Fibroblast of lung (primary cell): ENCODE measurements at regions not wholly inside any gene's neighbourhood (a gene's known extent, or its start where the extent isn't known, plus 50 kb on each side); places are given as distances from the start of the nearest gene placed in this dataset.
A peak's percentile ranks its signal among the peaks of the same experiment; 100 is the strongest.
"Not testable (repeated sequence)": the region's sequence is repeated elsewhere in the genome, so short reads cannot be mapped to it uniquely, and the experiment has no call there.

Source experiments
- DNase-seq, 2 donors: peaks; one replicate each; pipeline versions ENCODE4 v3.0.0 to v3.0.0-alpha.2; 2010; ENCODE audit warnings: low read depth in 2 of 2
- H2AFZ ChIP-seq: 2 replicates; pipeline ENCODE4 v1.5.1; 2012; ENCODE audit warnings: low read length, control low read depth, inconsistent platforms
- H3K27ac ChIP-seq: 2 replicates; pipeline ENCODE4 v1.5.1; 2011; ENCODE audit warnings: low read length, control low read depth; ENCODE audit not compliant: insufficient read depth
- H3K27me3 ChIP-seq: 2 replicates; pipeline ENCODE4 v1.5.1; 2011; ENCODE audit warnings: mild to moderate bottlenecking, low read length; ENCODE audit not compliant: control insufficient read depth, insufficient read depth
- H3K36me3 ChIP-seq: 2 replicates; pipeline ENCODE4 v1.5.1; 2011; ENCODE audit warnings: low read length; ENCODE audit not compliant: control insufficient read depth, insufficient read depth
- H3K4me1 ChIP-seq: 2 replicates; pipeline ENCODE4 v1.5.1; 2011; ENCODE audit warnings: low read length; ENCODE audit not compliant: control insufficient read depth, insufficient read depth; ENCODE audit errors: extremely low read depth
- H3K4me2 ChIP-seq: 2 replicates; pipeline ENCODE4 v1.5.1; 2011; ENCODE audit warnings: low read length, control low read depth; ENCODE audit not compliant: insufficient read depth; ENCODE audit errors: extremely low read depth
- H3K4me3 ChIP-seq, 4 experiments: fragments of 200-600 bp in 1 of 4; sonication (generic) in 1 of 4; replicated peaks in 1 of 4; 2 replicates each; pipeline ENCODE4 v1.5.1; 2011 to 2016; ENCODE audit warnings: low read length in 4 of 4, low read depth in 3 of 4, mild to moderate bottlenecking in 3 of 4, control low read depth in 2 of 4, inconsistent platforms in 1 of 4, mixed read lengths in 1 of 4; ENCODE audit not compliant: insufficient read depth in 1 of 4; ENCODE audit errors: control extremely low read depth in 1 of 4
- H3K79me2 ChIP-seq: 2 replicates; pipeline ENCODE4 v1.5.1; 2012; ENCODE audit warnings: mild to moderate bottlenecking, low read length, inconsistent platforms; ENCODE audit not compliant: control insufficient read depth, insufficient read depth
- H3K9ac ChIP-seq: 2 replicates; pipeline ENCODE4 v1.5.1; 2011; ENCODE audit warnings: mild to moderate bottlenecking, low read length, control low read depth; ENCODE audit not compliant: insufficient read depth
- H3K9me3 ChIP-seq: 2 replicates; pipeline ENCODE4 v1.5.1; 2012; ENCODE audit warnings: low read depth, low read length; ENCODE audit not compliant: control insufficient read depth, insufficient read depth
- H4K20me1 ChIP-seq: 2 replicates; pipeline ENCODE4 v1.5.1; 2011; ENCODE audit warnings: low read length; ENCODE audit not compliant: control insufficient read depth, insufficient read depth; ENCODE audit errors: extremely low read depth
- CTCF ChIP-seq, 2 donors: IDR thresholded peaks in 1 of 2; conservative IDR thresholded peaks in 1 of 2; 1 replicate in 1 of 2; 2 replicates in 1 of 2; pipeline ENCODE4 v1.5.1; 2011 to 2012; ENCODE audit warnings: low read length in 2 of 2, control low read depth in 1 of 2, inconsistent platforms in 1 of 2, low read depth in 1 of 2, mild to moderate bottlenecking in 1 of 2
- EZH2 ChIP-seq: IDR thresholded peaks from 2 replicates; pipeline ENCODE4 v1.5.1; 2012; ENCODE audit warnings: low read length, control low read depth, mild to moderate bottlenecking; ENCODE audit errors: missing control alignments

- H3K27ac ChIP-seq: no peak overlapping the region
- H3K27me3 ChIP-seq: no peaks in the 10 kb centered on the region
- no peaks in the 10 kb centered on the region for H3K79me2 ChIP-seq
- TF ChIP-seq CTCF (conservative IDR thresholded peaks at IDR 0.05 in 1 of 2, IDR thresholded peaks at IDR 0.05 in 1 of 2; ENCODE audit: low read depth in 1 of 2, low read length in 2 of 2) (no peak), EZH2 (no peak)
- no peaks in the 10 kb centered on the region for H4K20me1 ChIP-seq
- H3K9ac ChIP-seq: no peak overlapping the region
- no peak overlapping the region for H3K4me2 ChIP-seq
- no peaks in the 10 kb centered on the region for H3K36me3 ChIP-seq
- H2AFZ ChIP-seq: no peak overlapping the region
- no peaks in the 10 kb centered on the region for H3K9me3 ChIP-seq
- H3K4me3 ChIP-seq: no peak overlapping the region
- peaks cover 3% of the 10 kb centered on the region for H3K4me1 ChIP-seq
- peak in 1 of 2 donors; percentile 61 for DNase-seq
Measured at GRCh38 chr4:60729194-60729593, 470.9 kb upstream of the ADGRL3 start.

DNA sequence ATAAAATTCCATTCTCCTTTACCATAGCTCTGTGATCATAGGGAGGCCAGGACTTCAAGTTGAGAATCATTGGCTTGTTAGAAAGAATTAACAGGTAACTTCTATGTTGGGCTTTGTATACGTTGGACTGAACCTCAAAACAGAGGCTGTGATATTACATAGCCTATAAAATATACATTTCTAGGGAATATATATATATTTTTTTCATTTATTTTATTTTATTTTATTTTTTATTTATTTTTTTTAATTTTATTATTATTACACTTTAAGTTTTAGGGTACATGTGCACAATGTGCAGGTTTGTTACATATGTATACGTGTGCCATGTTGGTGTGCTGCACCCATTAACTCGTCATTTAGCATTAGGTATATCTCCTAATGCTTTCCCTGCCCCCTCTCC is 470.4 kb upstream of the ADGRL3 start:
- not testable (repeated sequence) for H3K9ac ChIP-seq, DNase-seq, H3K27ac ChIP-seq, H3K79me2 ChIP-seq, H3K4me3 ChIP-seq, H3K36me3 ChIP-seq, H3K4me2 ChIP-seq, H3K4me1 ChIP-seq, H4K20me1 ChIP-seq, H3K27me3 ChIP-seq, H3K9me3 ChIP-seq, H2AFZ ChIP-seq

GRCh38 chr4:60737858-60738257 is 462.3 kb upstream of the ADGRL3 start:
- Histone ChIP-seq H3K9me3 (no peaks in the 10 kb centered on the region), H3K4me2 (no peak overlapping the region)

More at GRCh38 chr4:60737858-60738257, 462.3 kb upstream of the ADGRL3 start:
- Histone ChIP-seq H3K4me1 (no peaks in the 10 kb centered on the region), H3K27ac (no peak overlapping the region), H3K27me3 (no peaks in the 10 kb centered on the region), H3K36me3 (no peaks in the 10 kb centered on the region), H3K9ac (no peak overlapping the region), H3K4me3 (no peak overlapping the region), H2AFZ (no peak overlapping the region), H3K79me2 (no peaks in the 10 kb centered on the region), H4K20me1 (no peaks in the 10 kb centered on the region)
- peak in 1 of 2 donors; percentile 81 for DNase-seq
- no peak for TF ChIP-seq EZH2
- no peak for TF ChIP-seq CTCF (conservative IDR thresholded peaks at IDR 0.05 in 1 of 2, IDR thresholded peaks at IDR 0.05 in 1 of 2; ENCODE audit: low read depth in 1 of 2, low read length in 2 of 2)
